WTC11 (cell line): ENCODE measurements at regions not wholly inside any gene's neighbourhood (a gene's known extent, or its start where the extent isn't known, plus 50 kb on each side); places are given as distances from the start of the nearest gene placed in this dataset.
A peak's percentile ranks its signal among the peaks of the same experiment; 100 is the strongest.

Experiments used
- ATAC-seq: fragments of 200-7000 bp; cut with Tn5 transposase; 2 replicates; pipeline ENCODE4 v1.10.0; 2021; ENCODE audit warnings: mild to moderate bottlenecking, moderate library complexity
- CTCF ChIA-PET: fragments of 300-600 bp; sonication (Branson Sonifier 250); formaldehyde crosslinking; loops from one replicate; lab custom pipeline; 2021; ENCODE audit warnings: antibody characterized with exemption; lab: Charles Lee
- POLR2A ChIA-PET: fragments of 350-600 bp; sonication (Branson Sonifier 250); formaldehyde crosslinking; loops from one replicate; lab custom pipeline; 2021; ENCODE audit warnings: antibody characterized with exemption; lab: Charles Lee
- DNase-seq: peaks from one replicate; pipeline ENCODE4 v3.0.0; 2021; ENCODE audit warnings: low spot score
- H3K27ac Mint-ChIP-seq: 2 replicates; pipeline ENCODE4 v1.8.0; 2021; ENCODE audit warnings: mixed read lengths
- H3K27me3 Mint-ChIP-seq: 2 replicates; pipeline ENCODE4 v1.8.0; 2021; ENCODE audit warnings: low read depth, mild to moderate bottlenecking, moderate library complexity, mixed read lengths
- H3K36me3 Mint-ChIP-seq: 2 replicates; pipeline ENCODE4 v1.8.0; 2021; ENCODE audit warnings: mixed read lengths
- H3K4me1 Mint-ChIP-seq: 2 replicates; pipeline ENCODE4 v1.8.0; 2022; ENCODE audit warnings: mixed read lengths
- H3K4me3 Mint-ChIP-seq: 2 replicates; pipeline ENCODE4 v1.8.0; 2021; ENCODE audit warnings: mild to moderate bottlenecking, moderate library complexity, mixed read lengths
- H3K9me3 Mint-ChIP-seq: 2 replicates; pipeline ENCODE4 v1.8.0; 2021; ENCODE audit warnings: mixed read lengths
- AR ChIP-seq: fragments of 250-450 bp; sonication (Bioruptor Pico); IDR thresholded peaks from 2 replicates; pipeline ENCODE4 v1.9.0; 2021; ENCODE audit warnings: mild to moderate bottlenecking
- CDX4 ChIP-seq: fragments of 250-450 bp; sonication (Bioruptor Pico); IDR thresholded peaks from 2 replicates; pipeline ENCODE4 v1.9.0; 2021; ENCODE audit warnings: moderate library complexity, mild to moderate bottlenecking, inconsistent platforms, borderline replicate concordance
- E2F1 ChIP-seq: sonication (generic); formaldehyde crosslinking; IDR thresholded peaks from 2 replicates; pipeline ENCODE4 v1.8.0; 2022; ENCODE audit warnings: mild to moderate bottlenecking, missing genetic modification reagents
- ERG ChIP-seq: fragments of 250-450 bp; sonication (Bioruptor Pico); IDR thresholded peaks from 2 replicates; pipeline ENCODE4 v1.8.0; 2021; ENCODE audit warnings: mild to moderate bottlenecking
- GRHL2 ChIP-seq: fragments of 250-450 bp; sonication (Bioruptor Pico); IDR thresholded peaks from 2 replicates; pipeline ENCODE4 v1.8.0; 2022; ENCODE audit warnings: mild to moderate bottlenecking, moderate library complexity; ENCODE audit not compliant: insufficient replicate concordance, severe bottlenecking
- MYBL2 ChIP-seq: sonication (generic); formaldehyde crosslinking; IDR thresholded peaks from 2 replicates; pipeline ENCODE4 v1.8.1; 2023; ENCODE audit warnings: mild to moderate bottlenecking, moderate library complexity, missing genetic modification reagents
- NFATC4 ChIP-seq: fragments of 250-450 bp; sonication (Bioruptor Pico); IDR thresholded peaks from 2 replicates; pipeline ENCODE4 v1.9.0; 2021; ENCODE audit warnings: mild to moderate bottlenecking
- RELA ChIP-seq: sonication (generic); formaldehyde crosslinking; IDR thresholded peaks from 2 replicates; pipeline ENCODE4 v1.8.1; 2022; ENCODE audit warnings: missing genetic modification reagents, mild to moderate bottlenecking, borderline replicate concordance
- TP53 ChIP-seq: sonication (generic); formaldehyde crosslinking; IDR thresholded peaks from 2 replicates; pipeline ENCODE4 v1.8.1; 2023; ENCODE audit warnings: mild to moderate bottlenecking, missing genetic modification reagents
- USF1 ChIP-seq: sonication (generic); formaldehyde crosslinking; IDR thresholded peaks from 2 replicates; pipeline ENCODE4 v1.8.0; 2022; ENCODE audit warnings: mild to moderate bottlenecking, missing genetic modification reagents
- ZBTB21 ChIP-seq: sonication (generic); formaldehyde crosslinking; IDR thresholded peaks from 2 replicates; pipeline ENCODE4 v1.8.1; 2023; ENCODE audit warnings: mild to moderate bottlenecking, missing genetic modification reagents, borderline replicate concordance
- ZMAT4 ChIP-seq: fragments of 250-450 bp; sonication (Bioruptor Pico); IDR thresholded peaks from 2 replicates; pipeline ENCODE4 v1.9.0; 2021; ENCODE audit warnings: mild to moderate bottlenecking
- ZNF281 ChIP-seq: sonication (generic); formaldehyde crosslinking; IDR thresholded peaks from 2 replicates; pipeline ENCODE4 v1.8.0; 2023; ENCODE audit warnings: mild to moderate bottlenecking, missing genetic modification reagents
- ZNF396 ChIP-seq: fragments of 250-450 bp; sonication (Bioruptor Pico); IDR thresholded peaks from 2 replicates; pipeline ENCODE4 v1.8.0; 2021; ENCODE audit warnings: mild to moderate bottlenecking, moderate library complexity, borderline replicate concordance
- ZNF423 ChIP-seq: fragments of 250-450 bp; sonication (Bioruptor Pico); IDR thresholded peaks from 2 replicates; pipeline ENCODE4 v2.1.2; 2022; ENCODE audit warnings: mild to moderate bottlenecking, moderate library complexity
- ZNF425 ChIP-seq: fragments of 250-450 bp; sonication (Bioruptor Pico); conservative IDR thresholded peaks from 2 replicates; pipeline ENCODE4 v1.9.0; 2021; ENCODE audit warnings: mild to moderate bottlenecking

- TF ChIP-seq RELA = no peak
Observed at GRCh38 chr13:50130123-50130946, 115.1 kb downstream of the KCNRG start (continued).

GRCh38 chr13:50131920-50132903 lies 117.0 kb downstream of the KCNRG start:
- Mint-ChIP-seq H3K27ac (no peak overlapping the region), H3K4me1 (peaks cover 59% of the 10 kb centered on the region), H3K4me3 (peak overlapping the region; percentile 63), H3K9me3 (no peaks in the 10 kb centered on the region), H3K36me3 (no peaks in the 10 kb centered on the region), H3K27me3 (peaks cover 93% of the 10 kb centered on the region)
- DNase-seq = peak; percentile 48
- ATAC-seq = no peak
- TF ChIP-seq ZNF396 (no peak), AR (no peak), TP53 (CRISPR knock-in tag) (no peak), CDX4 (CRISPR knock-in tag) (no peak), NFATC4 (CRISPR knock-in tag) (no peak), ZNF425 (no peak), GRHL2 (CRISPR knock-in tag) (no peak), ZMAT4 (CRISPR knock-in tag) (no peak), E2F1 (CRISPR knock-in tag) (no peak), ZNF281 (CRISPR knock-in tag) (no peak), ERG (no peak), MYBL2 (CRISPR knock-in tag) (no peak), ZNF423 (CRISPR knock-in tag) (no peak; the same call in 1 of the 2 replicates), USF1 (CRISPR knock-in tag) (no peak), ZBTB21 (no peak)
- ChIA-PET POLR2A (interaction anchor here (0.7 kb wide), 1 partner anchor 303 kb away, joined by 4 read pairs; no protein-coding TSS in a partner anchor), CTCF (interaction anchor here (1.4 to 1.6 kb wide), 2 partner anchors 669 to 780 kb away, joined by 3 to 5 read pairs; no protein-coding TSS in a partner anchor)
